Activated T-helper 1 cell treated with Interleukin-2 at 50 U/mL for 16 hours (primary cell): ENCODE measurements at regions not wholly inside any gene's neighbourhood (a gene's known extent, or its start where the extent isn't known, plus 50 kb on each side); places are given as distances from the start of the nearest gene placed in this dataset.
"Not testable (repeated sequence)": the region's sequence is repeated elsewhere in the genome, so short reads cannot be mapped to it uniquely, and the experiment has no call there.

Experiments used
- DNase-seq: peaks from one replicate; pipeline ENCODE4 v3.0.0-alpha.2; 2020; ENCODE audit warnings: low read depth

GRCh38 chr14:71328954-71329353 lies 421.7 kb downstream of the PCNX1 start:
- no peak for DNase-seq

- DNase-seq, result no peak
Observed at GRCh38 chr14:71331403-71331802, 424.1 kb downstream of the PCNX1 start.

- DNase-seq, result no peak
Observed at GRCh38 chr14:71332476-71332875, 425.2 kb downstream of the PCNX1 start.

GRCh38 chr14:71333705-71334104 lies 426.4 kb downstream of the PCNX1 start:
- DNase-seq, result no peak

GRCh38 chr14:71336489-71337192 lies 429.4 kb downstream of the PCNX1 start:
- no peak for DNase-seq

GRCh38 chr14:71338153-71338552 lies 430.9 kb downstream of the PCNX1 start:
- DNase-seq, result no peak

GRCh38 chr14:71339650-71340415 lies 432.6 kb downstream of the PCNX1 start:
- DNase-seq, result no peak

GRCh38 chr14:71341156-71341555 lies 433.9 kb downstream of the PCNX1 start:
- DNase-seq, result no peak

GRCh38 chr14:71343724-71344123 lies 436.5 kb downstream of the PCNX1 start:
- DNase-seq, result no peak

- DNase-seq, result no peak
Observed at GRCh38 chr14:71344506-71344905, 437.2 kb downstream of the PCNX1 start.

GRCh38 chr14:71346685-71347084 lies 439.4 kb downstream of the PCNX1 start:
- DNase-seq, result no peak

- no peak for DNase-seq
Observed at GRCh38 chr14:71348394-71348793, 441.1 kb downstream of the PCNX1 start.

- no peak for DNase-seq
Observed at GRCh38 chr14:71348817-71349216, 441.6 kb downstream of the PCNX1 start.

- no peak for DNase-seq
Observed at GRCh38 chr14:71354142-71354541, 446.9 kb downstream of the PCNX1 start.

GRCh38 chr14:71354801-71355200 lies 447.5 kb downstream of the PCNX1 start:
- DNase-seq, result no peak

GRCh38 chr14:71355324-71356201 lies 448.3 kb downstream of the PCNX1 start:
- no peak for DNase-seq

- DNase-seq, result no peak
Observed at GRCh38 chr14:71358209-71358931, 451.1 kb downstream of the PCNX1 start.

GRCh38 chr14:71358932-71359421 lies 451.7 kb downstream of the PCNX1 start:
- not testable (repeated sequence) for DNase-seq

- no peak for DNase-seq
Observed at GRCh38 chr14:71359823-71360222, 452.6 kb downstream of the PCNX1 start.

- DNase-seq, result no peak
Observed at GRCh38 chr14:71361336-71361735, 454.1 kb downstream of the PCNX1 start.

GRCh38 chr14:71361874-71362273 lies 454.6 kb downstream of the PCNX1 start:
- no peak for DNase-seq

GRCh38 chr14:71362282-71362681 lies 455.0 kb downstream of the PCNX1 start:
- no peak for DNase-seq
